HG03139 (cell line): ENCODE measurements at regions not wholly inside any gene's neighbourhood (a gene's known extent, or its start where the extent isn't known, plus 50 kb on each side); places are given as distances from the start of the nearest gene placed in this dataset.
"Not testable (repeated sequence)": the region's sequence is repeated elsewhere in the genome, so short reads cannot be mapped to it uniquely, and the experiment has no call there.

Experiments used
- ATAC-seq: cut with Tn5 transposase; IDR thresholded peaks from one replicate; pipeline ENCODE4 v1.9.1; 2021; ENCODE audit not compliant: unreplicated experiment

- ATAC-seq, result peak; percentile 37
Measured at GRCh38 chr6:118719351-118720124, 68.1 kb upstream of the CEP85L start.

GRCh38 chr6:118718903-118719302, 67.5 kb upstream of the CEP85L start:
- ATAC-seq, result no peak

DNA sequence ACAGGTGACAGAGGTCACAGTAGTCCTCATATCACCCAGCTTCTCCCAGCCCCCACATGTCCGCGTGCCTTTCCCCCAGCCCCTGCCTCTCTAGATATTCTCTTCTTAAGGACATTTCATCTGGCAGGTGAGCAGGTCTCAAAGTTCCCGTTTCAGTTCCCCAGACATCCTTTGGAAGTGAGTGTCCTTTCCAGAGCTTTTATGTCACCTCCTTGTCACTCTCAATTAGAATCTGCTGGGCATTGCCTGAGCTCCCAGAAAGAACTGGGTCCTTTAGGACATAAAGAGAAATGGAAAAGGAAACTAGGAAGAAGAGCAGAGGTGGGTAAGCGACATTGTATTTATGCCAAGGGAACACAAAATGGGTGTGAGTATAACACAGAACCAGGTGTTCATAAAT, 66.9 kb upstream of the CEP85L start:
- no peak for ATAC-seq

DNA sequence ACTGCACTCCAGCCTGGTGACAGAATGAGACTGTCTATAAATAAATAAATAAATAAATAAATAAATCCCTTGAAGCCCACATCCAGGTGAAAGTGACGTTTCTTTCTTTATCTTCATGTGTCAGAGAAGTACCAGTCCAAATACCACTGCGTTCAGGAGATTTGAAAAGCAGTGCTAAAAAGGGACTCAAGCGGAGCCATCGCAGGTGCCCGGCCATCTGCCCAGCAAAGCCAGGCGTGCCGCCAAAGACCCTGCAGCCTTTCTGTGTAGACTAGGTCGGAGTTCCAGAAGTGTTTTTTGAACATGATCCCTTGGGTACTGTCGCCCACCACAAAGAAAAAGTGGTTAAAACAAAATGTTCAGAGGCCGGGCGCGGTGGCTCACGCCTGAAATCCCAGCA, 65.7 kb upstream of the CEP85L start:
- no peak for ATAC-seq

DNA sequence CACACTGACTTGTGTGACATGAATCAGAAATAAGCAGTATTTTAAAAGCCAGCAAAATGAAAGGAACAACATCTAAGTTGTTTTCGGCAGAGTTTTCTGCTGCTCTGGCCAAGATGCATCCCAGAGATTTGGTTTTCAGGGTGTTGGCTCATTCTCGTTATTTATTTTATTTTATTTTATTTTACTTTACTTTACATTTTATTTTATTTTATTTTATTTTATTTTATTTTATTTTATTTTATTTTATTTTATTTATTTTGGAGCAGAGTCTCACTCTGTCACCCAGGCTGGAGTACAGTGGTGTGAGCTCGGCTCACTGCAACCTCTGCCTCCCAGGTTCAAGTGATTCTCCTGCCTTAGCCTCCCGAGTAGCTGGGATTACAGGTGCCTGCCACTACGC, 64.5 kb upstream of the CEP85L start:
- not testable (repeated sequence) for ATAC-seq

DNA sequence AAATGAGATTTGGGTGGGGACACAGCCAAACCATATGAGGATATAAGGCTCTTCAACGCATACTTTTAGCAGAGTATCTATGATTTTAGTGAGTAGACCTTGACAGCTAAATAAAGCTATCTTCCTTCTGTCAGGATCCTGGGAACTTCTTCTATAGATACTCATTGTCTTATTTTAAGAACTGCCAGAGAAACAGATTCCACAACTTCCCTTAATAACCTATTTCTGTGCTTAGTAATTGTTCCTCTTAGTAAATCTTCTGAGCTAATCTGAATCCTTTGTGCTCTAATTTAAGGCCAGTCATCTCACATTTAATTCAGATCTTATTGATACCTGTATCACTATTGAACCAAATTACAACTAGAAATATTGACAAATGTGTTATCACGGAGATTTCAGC, 64.0 kb upstream of the CEP85L start:
- ATAC-seq, result no peak

DNA sequence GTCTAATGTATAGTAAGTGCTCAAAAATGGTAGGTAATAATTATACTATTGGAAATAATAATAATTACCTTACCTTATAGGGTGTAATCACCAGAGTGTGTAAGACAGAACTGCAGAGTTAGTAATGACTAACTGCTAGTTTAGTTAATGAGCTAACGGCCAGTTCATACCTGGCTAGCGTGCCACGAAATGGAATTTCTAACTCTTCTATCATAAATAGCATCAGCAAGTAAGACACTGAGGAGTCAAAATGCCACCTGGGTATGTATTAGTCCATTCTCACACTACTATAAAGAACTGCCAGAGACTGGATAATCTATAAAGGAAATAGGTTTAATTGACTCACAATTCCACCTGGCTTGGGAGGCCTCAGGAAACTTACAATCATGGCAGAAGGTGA, 63.4 kb upstream of the CEP85L start:
- no peak for ATAC-seq

DNA sequence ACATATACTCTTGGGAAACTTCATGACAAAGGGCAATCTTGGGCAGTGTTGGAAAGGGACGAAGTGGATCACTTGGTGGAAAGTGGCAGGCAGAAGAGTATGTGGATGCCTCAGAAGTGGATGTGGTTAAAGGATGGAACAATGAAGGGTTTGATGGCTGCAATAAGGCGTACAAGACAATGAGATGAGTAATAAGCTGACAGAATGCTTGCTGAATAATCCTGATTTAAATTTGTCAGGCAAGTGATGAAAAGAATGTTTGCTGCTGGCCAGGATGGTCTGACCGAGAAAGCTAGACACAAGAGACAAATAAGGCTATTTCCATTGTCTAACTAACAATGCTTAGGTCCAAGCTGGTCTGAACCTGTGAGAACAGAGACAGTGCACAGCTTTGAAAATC, 61.6 kb upstream of the CEP85L start:
- no peak for ATAC-seq

GRCh38 chr6:118710616-118711015, 59.2 kb upstream of the CEP85L start:
- ATAC-seq, result no peak

GRCh38 chr6:118709859-118710350, 58.5 kb upstream of the CEP85L start:
- peak; percentile 95 for ATAC-seq

DNA sequence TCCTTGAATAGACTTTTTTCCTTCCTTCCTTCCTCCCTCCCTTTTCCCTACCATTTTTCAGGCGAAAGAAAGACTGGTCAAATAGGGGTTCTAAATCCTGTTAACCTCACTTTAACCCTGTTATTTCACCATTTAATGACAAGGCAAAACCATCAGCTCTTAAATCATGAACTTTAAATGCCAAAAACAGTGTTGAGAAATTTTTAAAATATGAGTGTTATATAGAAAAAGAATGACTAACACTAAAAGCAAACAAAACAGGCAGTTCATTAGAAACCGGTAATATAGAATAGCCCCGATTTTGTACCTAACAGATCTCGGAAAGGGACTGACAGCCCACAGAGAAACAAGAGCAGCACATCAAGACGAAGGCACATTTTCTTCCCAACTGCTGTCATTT, 57.4 kb upstream of the CEP85L start:
- ATAC-seq, result no peak

DNA sequence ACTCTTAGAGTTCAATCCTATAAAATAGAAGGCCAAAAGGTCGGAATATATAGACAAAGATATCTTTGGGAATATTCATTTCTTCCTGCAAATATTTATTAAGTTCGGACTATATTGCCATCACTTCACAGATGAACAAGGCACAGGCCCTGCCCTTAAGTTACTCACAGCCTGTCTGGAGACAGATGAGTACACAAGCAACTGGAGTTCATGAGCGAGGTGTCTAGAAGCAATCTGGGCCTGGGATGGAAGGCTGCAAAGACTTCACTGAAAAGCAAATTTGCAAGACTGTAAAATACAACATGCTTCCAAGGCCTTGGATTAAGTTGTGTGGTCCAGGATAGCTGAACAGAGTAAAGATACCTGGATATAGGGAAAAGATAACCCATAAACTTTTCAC, 56.7 kb upstream of the CEP85L start:
- ATAC-seq, result no peak

DNA sequence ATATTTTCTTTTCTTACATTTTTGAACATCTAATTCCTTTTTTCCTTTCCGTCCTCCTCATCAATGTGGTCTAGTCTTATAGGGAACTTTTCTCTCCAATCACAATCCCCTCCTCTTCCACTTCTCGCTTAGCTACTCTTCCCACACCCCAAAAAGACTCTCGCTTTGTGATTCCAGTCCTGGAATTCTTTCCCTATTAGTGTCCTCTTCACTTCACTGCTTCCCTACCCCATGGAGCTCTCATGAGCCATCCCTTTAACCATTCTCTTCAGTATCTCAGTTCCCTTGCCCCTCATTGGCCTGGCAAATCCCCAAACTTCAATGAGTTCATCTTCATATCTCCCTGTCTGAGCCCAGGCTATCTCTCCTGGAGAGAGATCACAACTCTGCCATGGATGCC, 55.3 kb upstream of the CEP85L start:
- ATAC-seq, result no peak

DNA sequence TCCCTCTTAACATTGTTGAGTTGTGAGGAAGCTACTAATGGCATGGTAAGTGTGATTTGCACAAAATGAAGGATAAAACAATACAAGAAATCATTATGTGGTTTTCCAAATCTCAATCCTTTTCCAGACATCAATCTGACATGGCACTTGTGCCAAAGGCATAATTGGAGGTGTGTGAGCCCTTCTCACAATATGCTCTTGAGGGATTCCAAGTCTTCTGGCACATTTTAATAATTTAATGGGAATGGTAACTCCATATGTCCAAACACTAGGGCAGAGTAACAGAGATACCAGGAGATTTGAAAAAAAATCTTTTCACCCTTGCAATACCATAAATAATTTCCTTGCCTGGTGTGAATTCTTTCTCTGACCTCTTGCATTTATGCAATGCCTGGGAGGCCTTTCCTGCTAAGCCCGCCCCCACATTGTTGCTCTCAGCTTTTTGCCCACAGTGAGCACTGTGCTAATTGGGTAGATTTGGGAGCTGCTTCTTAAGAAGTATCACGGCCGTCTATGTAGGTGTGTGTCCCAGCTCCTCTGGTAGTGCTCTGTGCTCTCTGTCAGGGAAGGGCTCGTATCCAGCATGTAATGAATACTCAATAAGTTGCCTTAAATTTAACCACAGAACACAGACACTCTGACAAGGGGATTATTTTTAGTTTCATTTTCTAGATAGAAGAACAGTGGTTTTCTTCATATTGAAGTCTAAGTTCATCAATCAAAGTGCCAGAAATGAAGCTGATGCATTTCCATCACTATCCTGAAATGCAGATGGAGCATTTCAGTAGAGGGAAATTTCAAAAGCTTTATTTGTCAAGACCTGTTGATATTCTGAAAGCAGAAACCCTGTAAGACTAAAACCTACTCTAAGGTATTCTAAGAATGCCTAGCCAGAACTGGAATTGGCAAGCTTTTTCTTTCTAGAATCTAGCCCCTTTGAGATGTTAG, 54.4 kb upstream of the CEP85L start:
- ATAC-seq, result peak; percentile 31

DNA sequence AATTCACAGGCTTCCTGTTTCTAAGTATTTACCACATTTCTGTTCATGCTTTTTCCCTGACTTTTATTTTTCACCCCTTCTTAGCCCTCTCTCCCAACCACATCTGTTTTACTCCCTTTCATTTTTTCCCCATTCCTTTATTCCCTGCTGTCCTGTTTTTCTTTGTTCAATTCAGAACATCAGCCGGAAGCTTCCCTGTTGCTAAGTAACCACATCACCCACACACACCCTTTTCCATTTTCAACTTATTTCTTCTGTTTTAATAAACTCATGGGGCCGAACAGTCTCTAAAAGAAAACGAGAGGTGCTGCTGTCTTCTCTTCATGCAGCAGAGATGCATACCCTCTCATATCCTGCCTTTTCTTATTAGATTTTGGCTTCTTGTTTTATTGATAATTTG, 53.5 kb upstream of the CEP85L start:
- ATAC-seq, result no peak

- ATAC-seq, result not testable (repeated sequence)
Measured at GRCh38 chr6:118701260-118701659, 49.9 kb upstream of the CEP85L start.
